GM18502 (cell line): ENCODE measurements at regions not wholly inside any gene's neighbourhood (a gene's known extent, or its start where the extent isn't known, plus 50 kb on each side); places are given as distances from the start of the nearest gene placed in this dataset.
"Not testable (repeated sequence)": the region's sequence is repeated elsewhere in the genome, so short reads cannot be mapped to it uniquely, and the experiment has no call there.

Source experiments
- ATAC-seq: cut with Tn5 transposase; IDR thresholded peaks from one replicate; pipeline ENCODE4 v1.9.1; 2021; ENCODE audit warnings: mild to moderate bottlenecking; ENCODE audit not compliant: unreplicated experiment, poor library complexity

GRCh38 chr10:57715233-57715632, 552.5 kb downstream of the IPMK start:
- no peak for ATAC-seq

GRCh38 chr10:57707300-57707658, 560.4 kb downstream of the IPMK start:
- ATAC-seq = no peak

- ATAC-seq = no peak
These were observed 561.0 kb downstream of the IPMK start for GRCh38 chr10:57706576-57707299.

GRCh38 chr10:57706016-57706415, 561.7 kb downstream of the IPMK start:
- no peak for ATAC-seq

- no peak for ATAC-seq
These were observed 567.8 kb downstream of the IPMK start for GRCh38 chr10:57699944-57700343.

- ATAC-seq = no peak
These were observed 571.1 kb downstream of the IPMK start for GRCh38 chr10:57696641-57697040.

- no peak for ATAC-seq
These were observed 572.6 kb downstream of the IPMK start for GRCh38 chr10:57694956-57695608.

- no peak for ATAC-seq
These were observed 575.3 kb downstream of the IPMK start for GRCh38 chr10:57692255-57692980.

- no peak for ATAC-seq
These were observed 577.9 kb downstream of the IPMK start for GRCh38 chr10:57689596-57690297.

- ATAC-seq = no peak
These were observed 587.8 kb downstream of the IPMK start for GRCh38 chr10:57679916-57680315.

GRCh38 chr10:57675125-57675524, 592.6 kb downstream of the IPMK start:
- ATAC-seq = no peak

GRCh38 chr10:57673446-57673960, 594.2 kb downstream of the IPMK start:
- ATAC-seq = no peak

- no peak for ATAC-seq
These were observed 602.9 kb downstream of the IPMK start for GRCh38 chr10:57664815-57665214.

- no peak for ATAC-seq
These were observed 604.3 kb downstream of the IPMK start for GRCh38 chr10:57663401-57663800.

GRCh38 chr10:57661206-57661605, 606.5 kb downstream of the IPMK start:
- ATAC-seq = no peak

- peak; percentile 99 for ATAC-seq
These were observed 610.4 kb downstream of the IPMK start for GRCh38 chr10:57657164-57657765.

GRCh38 chr10:57654856-57655255, 612.8 kb downstream of the IPMK start:
- no peak for ATAC-seq

- ATAC-seq = not testable (repeated sequence)
These were observed 622.6 kb downstream of the IPMK start for GRCh38 chr10:57645108-57645507.

- no peak for ATAC-seq
These were observed 629.3 kb downstream of the IPMK start for GRCh38 chr10:57638411-57638810.

- no peak for ATAC-seq
These were observed 639.0 kb downstream of the IPMK start for GRCh38 chr10:57628592-57629284.
